Panc1 (cell line): ENCODE measurements at regions not wholly inside any gene's neighbourhood (a gene's known extent, or its start where the extent isn't known, plus 50 kb on each side); places are given as distances from the start of the nearest gene placed in this dataset.

Experiments
- SIN3A ChIP-seq: IDR thresholded peaks from 2 replicates; pipeline ENCODE4 v1.6.1; 2012; ENCODE audit warnings: low read depth, mild to moderate bottlenecking, low read length, moderate library complexity, borderline replicate concordance; ENCODE audit not compliant: insufficient read depth
- TF ChIP-seq, protein P1 (sequence below): fragments of 450-650 bp; IDR thresholded peaks from 2 replicates; pipeline ENCODE4 v1.5.1; 2017; ENCODE audit warnings: mild to moderate bottlenecking

GRCh38 chr10:61186408-61186807, 242.4 kb upstream of the RHOBTB1 start:
- TF ChIP-seq, protein P1, sequence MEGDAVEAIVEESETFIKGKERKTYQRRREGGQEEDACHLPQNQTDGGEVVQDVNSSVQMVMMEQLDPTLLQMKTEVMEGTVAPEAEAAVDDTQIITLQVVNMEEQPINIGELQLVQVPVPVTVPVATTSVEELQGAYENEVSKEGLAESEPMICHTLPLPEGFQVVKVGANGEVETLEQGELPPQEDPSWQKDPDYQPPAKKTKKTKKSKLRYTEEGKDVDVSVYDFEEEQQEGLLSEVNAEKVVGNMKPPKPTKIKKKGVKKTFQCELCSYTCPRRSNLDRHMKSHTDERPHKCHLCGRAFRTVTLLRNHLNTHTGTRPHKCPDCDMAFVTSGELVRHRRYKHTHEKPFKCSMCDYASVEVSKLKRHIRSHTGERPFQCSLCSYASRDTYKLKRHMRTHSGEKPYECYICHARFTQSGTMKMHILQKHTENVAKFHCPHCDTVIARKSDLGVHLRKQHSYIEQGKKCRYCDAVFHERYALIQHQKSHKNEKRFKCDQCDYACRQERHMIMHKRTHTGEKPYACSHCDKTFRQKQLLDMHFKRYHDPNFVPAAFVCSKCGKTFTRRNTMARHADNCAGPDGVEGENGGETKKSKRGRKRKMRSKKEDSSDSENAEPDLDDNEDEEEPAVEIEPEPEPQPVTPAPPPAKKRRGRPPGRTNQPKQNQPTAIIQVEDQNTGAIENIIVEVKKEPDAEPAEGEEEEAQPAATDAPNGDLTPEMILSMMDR, result no peak
- TF ChIP-seq SIN3A, result no peak
